Astrocyte of the spinal cord (primary cell): ENCODE measurements at regions not wholly inside any gene's neighbourhood (a gene's known extent, or its start where the extent isn't known, plus 50 kb on each side); places are given as distances from the start of the nearest gene placed in this dataset.

ENCODE experiments used
- DNase-seq: peaks from one replicate; pipeline ENCODE4 v3.0.0; 2011; ENCODE audit warnings: low read depth, low spot score
- H3K4me3 ChIP-seq: 2 replicates; pipeline ENCODE4 v1.5.1; 2011; ENCODE audit warnings: low read depth, mild to moderate bottlenecking, low read length, moderate library complexity
- in situ Hi-C: cut with HindIII; loops from 2 replicates; pipeline ENCODE4 v1.10.0; 2017; ENCODE audit warnings: low sequenced_read_pairs
- TF ChIP-seq, protein P1 (sequence below): IDR thresholded peaks from 2 replicates; pipeline ENCODE4 v1.5.1; 2012; ENCODE audit warnings: low read depth, mild to moderate bottlenecking, low read length, inconsistent platforms

DNA sequence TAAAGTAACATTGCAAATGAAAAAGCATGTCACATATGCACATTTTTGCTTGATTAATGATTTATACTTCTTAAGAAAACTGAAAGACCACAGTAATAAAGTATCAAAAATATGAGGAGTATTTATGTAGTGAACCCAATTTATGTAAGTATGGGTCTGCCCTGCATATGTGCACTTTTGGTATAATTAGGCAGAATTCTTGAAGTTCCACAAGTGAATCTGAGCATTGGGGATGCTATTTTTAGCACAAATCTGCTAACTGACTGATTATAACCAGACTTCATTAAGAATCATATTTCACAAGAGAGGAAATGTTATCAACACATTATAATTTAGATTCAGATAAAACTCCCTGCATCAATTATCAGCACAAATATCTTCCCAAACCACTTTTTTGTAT, 407.1 kb upstream of the LRRC4C start:
- TF ChIP-seq, protein P1, sequence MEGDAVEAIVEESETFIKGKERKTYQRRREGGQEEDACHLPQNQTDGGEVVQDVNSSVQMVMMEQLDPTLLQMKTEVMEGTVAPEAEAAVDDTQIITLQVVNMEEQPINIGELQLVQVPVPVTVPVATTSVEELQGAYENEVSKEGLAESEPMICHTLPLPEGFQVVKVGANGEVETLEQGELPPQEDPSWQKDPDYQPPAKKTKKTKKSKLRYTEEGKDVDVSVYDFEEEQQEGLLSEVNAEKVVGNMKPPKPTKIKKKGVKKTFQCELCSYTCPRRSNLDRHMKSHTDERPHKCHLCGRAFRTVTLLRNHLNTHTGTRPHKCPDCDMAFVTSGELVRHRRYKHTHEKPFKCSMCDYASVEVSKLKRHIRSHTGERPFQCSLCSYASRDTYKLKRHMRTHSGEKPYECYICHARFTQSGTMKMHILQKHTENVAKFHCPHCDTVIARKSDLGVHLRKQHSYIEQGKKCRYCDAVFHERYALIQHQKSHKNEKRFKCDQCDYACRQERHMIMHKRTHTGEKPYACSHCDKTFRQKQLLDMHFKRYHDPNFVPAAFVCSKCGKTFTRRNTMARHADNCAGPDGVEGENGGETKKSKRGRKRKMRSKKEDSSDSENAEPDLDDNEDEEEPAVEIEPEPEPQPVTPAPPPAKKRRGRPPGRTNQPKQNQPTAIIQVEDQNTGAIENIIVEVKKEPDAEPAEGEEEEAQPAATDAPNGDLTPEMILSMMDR, result no peak
- in situ Hi-C loops, result no loop called here
- no peak overlapping the region for H3K4me3 ChIP-seq
- no peak for DNase-seq

GRCh38 chr11:41868606-41869005, 409.2 kb upstream of the LRRC4C start:
- TF ChIP-seq, protein P1, result no peak
- in situ Hi-C loops, result no loop called here
- no peak for DNase-seq
- H3K4me3 ChIP-seq, result no peak overlapping the region

DNA sequence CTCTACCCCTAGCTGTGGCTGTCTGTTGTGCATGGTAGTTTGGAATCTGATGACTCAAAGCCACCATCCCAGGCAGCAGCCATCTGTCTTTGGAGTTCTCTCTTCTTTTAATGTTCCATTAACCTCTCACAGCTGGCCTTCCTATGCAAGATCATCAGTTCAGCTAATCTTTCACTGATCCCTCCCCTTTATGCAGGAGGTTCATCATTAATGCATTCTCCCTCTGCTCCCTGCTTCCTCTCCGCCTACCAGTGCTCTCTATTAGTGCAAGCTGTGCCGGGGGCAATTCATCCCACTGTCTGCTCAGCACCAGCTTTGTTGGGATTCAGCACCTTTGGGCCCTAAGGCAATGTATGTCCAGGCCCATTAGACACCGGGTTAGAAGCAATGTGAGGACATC, 413.0 kb upstream of the LRRC4C start:
- TF ChIP-seq, protein P1, result no peak
- in situ Hi-C loops, result no loop called here
- no peak for DNase-seq
- H3K4me3 ChIP-seq, result no peak overlapping the region

- no peak overlapping the region for H3K4me3 ChIP-seq
- DNase-seq, result no peak
- in situ Hi-C loops, result no loop called here
- TF ChIP-seq, protein P1, result no peak
Measured at GRCh38 chr11:41872870-41873269, 413.4 kb upstream of the LRRC4C start.

- in situ Hi-C loops, result no loop called here
- no peak for DNase-seq
- no peak overlapping the region for H3K4me3 ChIP-seq
- TF ChIP-seq, protein P1, result no peak
Measured at GRCh38 chr11:41878095-41878494, 418.6 kb upstream of the LRRC4C start.

DNA sequence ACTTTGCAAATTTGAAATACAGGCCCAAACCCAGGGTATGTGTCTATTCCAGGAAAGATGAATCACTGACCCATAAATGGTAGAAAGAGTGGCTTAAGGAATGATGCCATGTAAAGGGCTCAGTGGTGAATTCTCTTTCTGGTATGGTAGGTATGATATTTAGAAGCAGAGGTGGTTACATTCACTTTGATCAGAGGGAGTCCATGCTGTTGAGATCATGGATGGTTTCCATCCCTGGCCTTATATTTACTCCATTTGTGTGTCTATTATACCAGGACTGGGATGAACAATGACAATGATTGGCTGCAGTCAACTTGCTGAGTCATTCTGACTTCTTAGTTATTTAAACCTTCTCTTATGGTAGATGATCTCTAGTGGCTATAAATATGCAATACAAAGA, 419.8 kb upstream of the LRRC4C start:
- in situ Hi-C loops, result no loop called here
- DNase-seq, result peak; percentile 74
- H3K4me3 ChIP-seq, result no peak overlapping the region
- TF ChIP-seq, protein P1, result no peak

- TF ChIP-seq, protein P1, result no peak
- in situ Hi-C loops, result no loop called here
- DNase-seq, result no peak
- H3K4me3 ChIP-seq, result no peak overlapping the region
Measured at GRCh38 chr11:41895081-41895480, 435.6 kb upstream of the LRRC4C start.
